ENCODE measurements at regions not wholly inside any gene's neighbourhood (a gene's known extent, or its start where the extent isn't known, plus 50 kb on each side); places are given as distances from the start of the nearest gene placed in this dataset.

- no peak for DNase-seq (ENCODE audit: low read depth in 2 of 2)
Measured at GRCh38 chr6:105664931-105665330, 262.0 kb upstream of the PREP start.

DNA sequence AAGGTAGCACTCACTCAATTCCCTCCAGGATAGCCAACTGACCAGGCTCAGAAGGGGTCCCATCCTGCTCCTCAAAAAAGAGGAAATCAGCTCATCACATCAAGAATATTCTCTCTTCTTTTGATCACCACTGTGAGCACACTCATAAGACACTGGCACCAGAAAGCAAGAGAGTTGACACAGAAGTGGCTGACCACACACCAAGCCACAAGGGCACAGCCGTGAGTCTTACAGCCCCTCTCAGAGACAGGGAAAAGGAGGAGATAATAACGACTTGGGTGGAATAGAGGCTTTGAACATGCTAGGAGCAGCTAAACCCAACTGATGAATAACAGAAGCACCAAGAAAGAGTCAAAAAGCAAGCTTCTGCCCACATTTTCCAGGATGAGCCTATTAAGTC, 249.1 kb upstream of the PREP start:
- no peak for DNase-seq (ENCODE audit: low read depth in 2 of 2)

GRCh38 chr6:105650347-105650746, 247.5 kb upstream of the PREP start:
- DNase-seq (ENCODE audit: low read depth in 2 of 2): no peak

DNA sequence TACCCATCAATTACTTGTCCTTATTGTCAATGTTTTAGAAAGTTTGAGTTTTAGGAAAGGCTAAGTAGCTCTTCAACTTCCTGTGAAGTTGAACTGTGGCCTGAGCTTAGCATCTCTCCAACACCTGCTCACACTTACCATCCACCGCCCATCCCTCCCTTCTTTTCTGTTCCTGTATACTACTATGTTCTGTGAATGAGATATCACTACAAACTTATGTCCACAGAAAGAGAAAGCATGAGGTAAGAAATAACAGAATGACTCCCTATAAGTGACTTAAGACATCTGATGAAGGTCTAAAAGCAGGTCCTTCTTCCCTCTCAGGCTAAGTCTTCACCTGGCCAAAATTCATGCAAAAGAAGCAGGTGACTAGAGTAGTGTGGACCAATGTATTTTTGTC, 246.3 kb upstream of the PREP start:
- no peak for DNase-seq (ENCODE audit: low read depth in 2 of 2)

DNA sequence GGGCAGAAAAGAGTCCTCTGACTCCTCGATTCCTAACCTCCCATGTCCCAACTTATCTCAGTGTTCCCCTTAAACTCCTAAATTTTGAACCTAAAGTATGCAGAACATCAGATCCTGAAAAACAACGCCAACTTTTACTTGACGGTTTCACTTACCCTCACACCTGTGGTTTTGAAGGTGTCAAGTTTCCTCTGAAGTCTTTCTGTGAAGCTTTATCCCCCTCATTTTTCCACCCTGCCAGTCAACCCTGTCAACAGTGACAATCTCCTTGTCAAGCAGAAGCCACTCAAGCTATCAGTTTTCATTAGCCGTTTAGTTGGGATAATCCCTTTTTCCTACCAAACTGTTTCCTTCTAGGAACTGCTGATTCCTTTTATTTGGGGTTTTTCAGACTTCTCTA, 245.4 kb upstream of the PREP start:
- no peak for DNase-seq (ENCODE audit: low read depth in 2 of 2)

DNA sequence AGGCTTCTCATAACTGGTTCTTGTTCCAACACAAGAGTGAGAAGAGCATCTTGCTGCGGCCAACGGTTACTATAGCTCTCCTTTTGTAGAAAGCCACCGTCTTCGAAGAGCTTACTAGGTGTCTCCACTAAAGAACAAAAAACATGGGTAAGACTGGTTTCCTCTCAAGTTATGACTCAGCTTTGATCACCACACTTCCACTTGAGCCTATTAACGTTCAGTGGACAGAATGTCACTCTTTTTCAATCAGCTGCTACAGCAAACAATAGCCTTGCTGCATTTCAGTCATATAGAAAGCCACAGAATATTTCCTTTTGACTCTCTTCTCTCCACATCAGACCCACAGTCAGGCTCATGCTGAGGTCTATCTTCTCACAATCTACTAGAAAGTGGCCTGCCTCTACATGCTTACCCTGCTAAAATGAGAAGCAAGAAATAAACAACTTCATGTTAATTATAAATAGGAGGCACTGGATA, 243.5 kb upstream of the PREP start:
- DNase-seq (ENCODE audit: low read depth in 2 of 2): peak in 1 of 2 donors; percentile 20

- DNase-seq (ENCODE audit: low read depth in 2 of 2): no peak
Measured at GRCh38 chr6:105645958-105646357, 243.1 kb upstream of the PREP start.

DNA sequence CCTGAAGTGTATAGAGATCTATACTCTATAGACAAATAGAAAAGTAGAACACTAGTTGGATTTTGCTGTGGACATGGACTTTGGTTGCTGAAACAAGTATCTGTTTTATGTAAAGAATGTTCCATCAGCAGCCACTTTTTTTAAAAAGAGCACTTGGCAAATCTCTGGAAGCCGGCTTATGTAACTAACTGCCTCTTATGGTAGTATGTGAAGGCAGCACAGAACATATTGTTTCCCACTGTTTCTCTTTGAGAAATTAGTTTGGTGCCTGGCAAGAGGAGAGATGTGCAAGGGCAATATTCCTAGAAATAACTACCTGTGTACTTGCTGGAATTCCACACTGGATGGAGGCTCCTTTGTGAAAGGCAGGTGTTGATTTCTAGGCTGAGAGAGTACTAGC, 242.3 kb upstream of the PREP start:
- DNase-seq (ENCODE audit: low read depth in 2 of 2): no peak

- DNase-seq (ENCODE audit: low read depth in 2 of 2): no peak
Measured at GRCh38 chr6:105644691-105645090, 241.8 kb upstream of the PREP start.

DNA sequence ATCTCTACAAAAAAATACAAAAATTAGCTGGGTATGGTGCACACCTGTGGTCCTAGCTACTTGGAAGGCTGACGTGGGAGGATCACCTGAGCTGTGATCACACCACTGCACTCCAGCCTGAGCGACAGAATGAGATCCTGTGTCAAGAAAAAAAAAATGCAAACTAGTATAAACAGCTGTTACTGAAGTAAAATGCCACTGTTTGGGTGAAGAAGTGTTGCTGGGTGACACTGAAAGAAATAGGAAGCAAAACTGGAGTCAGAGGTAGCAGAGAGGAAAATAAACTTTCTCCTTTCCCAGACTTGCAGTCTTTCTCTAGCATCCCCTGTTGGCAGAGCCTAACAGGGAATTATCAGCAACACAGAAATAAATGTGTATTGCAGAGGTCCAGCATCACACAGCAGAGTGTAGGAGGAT, 241.2 kb upstream of the PREP start:
- no peak for DNase-seq (ENCODE audit: low read depth in 2 of 2)

DNA sequence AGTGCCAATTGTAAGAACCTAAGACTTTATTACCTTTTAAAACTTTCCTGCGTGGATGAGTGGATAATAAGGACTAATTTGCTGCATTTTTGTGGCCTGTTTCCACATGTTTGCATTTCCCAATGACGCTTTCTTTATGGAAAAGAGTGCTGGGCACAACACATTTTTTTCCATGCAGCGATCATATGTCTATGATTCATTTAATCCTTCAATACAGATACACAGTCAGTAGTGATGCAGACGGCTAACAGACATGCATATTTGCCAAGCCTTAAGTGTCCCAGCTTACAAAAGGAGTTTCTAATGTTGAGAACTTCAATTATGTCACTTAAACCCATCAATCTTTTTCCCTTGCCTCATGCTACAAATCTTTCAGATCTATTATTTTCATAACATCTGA, 239.8 kb upstream of the PREP start:
- DNase-seq (ENCODE audit: low read depth in 2 of 2): no peak

GRCh38 chr6:105641504-105641903, 238.6 kb upstream of the PREP start:
- no peak for DNase-seq (ENCODE audit: low read depth in 2 of 2)

DNA sequence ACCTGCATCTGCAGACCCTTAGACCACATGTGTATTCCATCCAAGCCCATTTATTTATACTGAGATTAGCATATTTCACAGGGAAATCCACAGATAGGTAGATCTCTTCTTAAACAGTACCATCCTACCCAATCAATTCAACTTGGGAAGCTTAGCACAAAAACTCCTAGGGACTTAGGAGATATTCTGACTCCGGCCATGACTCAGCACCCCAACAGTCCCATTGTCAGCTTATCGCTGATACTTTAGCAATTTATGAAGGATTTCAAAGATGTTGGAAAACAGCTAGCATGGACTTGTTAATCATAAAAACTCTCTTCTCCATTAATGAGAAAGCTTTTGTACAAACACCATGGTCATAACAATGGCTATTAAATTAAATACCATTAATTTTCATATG, 236.2 kb upstream of the PREP start:
- DNase-seq (ENCODE audit: low read depth in 2 of 2): no peak

- no peak for DNase-seq (ENCODE audit: low read depth in 2 of 2)
Measured at GRCh38 chr6:105633814-105634213, 230.9 kb upstream of the PREP start.

- no peak for DNase-seq (ENCODE audit: low read depth in 2 of 2)
Measured at GRCh38 chr6:105628156-105628860, 225.4 kb upstream of the PREP start.

DNA sequence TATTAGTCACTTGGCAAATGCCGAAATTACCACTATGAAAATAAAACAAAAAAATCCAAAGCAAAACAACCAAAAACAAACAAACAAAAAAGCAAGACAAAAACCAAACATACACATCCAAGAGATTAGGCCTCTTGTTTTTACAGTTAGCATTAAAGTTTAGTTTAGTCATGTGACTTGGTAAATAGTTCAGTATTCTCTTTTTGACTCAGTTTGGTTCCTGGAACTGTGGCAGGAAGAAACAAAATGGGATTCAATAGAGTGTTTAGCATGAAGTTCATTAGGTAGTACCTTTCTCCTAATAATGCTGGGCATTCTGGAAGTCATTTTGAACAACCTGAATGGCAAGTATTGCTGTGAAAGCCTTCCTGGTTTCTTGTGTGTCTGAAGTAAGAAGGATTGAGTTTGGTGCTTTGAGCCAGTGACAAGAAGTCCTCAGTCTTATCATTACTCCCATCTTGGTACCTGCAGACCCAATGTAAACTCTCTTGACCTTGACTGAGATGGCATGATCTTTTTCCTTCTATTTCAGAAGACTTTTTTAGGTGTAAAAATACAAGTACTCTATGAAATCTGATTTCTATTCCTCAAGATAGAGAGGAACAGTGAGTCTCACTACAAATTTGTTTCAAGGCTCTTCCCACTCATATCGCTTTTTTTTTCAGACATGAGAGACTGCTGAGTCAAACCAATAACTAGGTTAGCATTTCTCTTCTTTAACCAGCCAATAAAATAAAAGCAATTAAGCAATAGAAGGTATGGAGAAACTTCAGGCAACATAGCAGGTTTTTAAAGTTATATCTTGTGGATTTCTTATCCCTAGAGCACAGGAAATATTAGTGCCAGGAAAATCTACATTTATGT, 223.6 kb upstream of the PREP start:
- no peak for DNase-seq (ENCODE audit: low read depth in 2 of 2)

- no peak for DNase-seq (ENCODE audit: low read depth in 2 of 2)
Measured at GRCh38 chr6:105624021-105624420, 221.1 kb upstream of the PREP start.

DNA sequence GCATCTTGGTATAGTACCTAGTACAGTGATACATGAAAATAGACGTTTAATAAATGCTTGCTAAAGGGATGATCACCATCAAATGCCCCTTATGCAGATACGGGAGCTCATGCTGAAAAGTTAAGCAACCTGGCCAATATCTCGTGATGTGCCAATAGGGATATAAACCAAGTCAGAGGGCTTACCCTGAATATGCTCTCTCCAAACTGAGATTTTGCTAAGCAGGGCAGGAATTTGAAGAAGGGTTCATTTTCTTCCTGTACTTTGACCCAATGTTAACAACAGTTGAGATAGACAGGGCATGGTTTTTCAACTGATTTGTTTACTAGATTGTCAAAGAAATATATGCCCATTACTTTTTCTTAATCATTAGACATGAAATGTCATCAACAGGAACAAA, 219.3 kb upstream of the PREP start:
- DNase-seq (ENCODE audit: low read depth in 2 of 2): no peak

DNA sequence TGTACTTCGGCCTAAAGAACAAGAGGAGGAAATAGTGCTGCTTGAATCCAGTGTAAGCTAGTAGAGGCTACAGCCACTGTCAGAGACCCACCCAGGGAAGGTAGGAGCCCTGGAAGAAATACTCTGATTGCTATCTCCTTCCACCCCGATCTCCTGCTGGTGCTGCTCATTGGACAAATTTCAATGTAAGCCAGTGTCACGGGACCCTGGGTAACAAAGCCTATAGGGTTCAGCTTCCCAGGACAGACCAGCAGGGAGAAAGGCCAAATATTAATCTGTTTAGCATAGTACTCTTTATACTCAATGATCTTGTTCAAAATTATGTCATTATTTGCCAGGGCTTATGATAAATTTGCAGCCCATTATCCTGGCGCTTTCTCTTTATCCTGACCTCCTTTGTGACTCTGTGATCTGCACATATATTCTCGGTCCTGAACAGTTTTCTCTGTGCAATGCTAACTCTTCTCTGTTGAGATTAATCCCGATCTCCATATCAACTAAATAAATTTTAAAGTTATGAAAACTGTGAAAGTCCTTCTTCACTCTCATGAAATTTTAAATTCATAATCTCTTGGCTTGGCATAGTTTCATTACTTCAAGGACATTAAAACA, 218.8 kb upstream of the PREP start:
- DNase-seq (ENCODE audit: low read depth in 2 of 2): no peak

GRCh38 chr6:105620878-105621277, 218.0 kb upstream of the PREP start:
- DNase-seq (ENCODE audit: low read depth in 2 of 2): no peak

DNA sequence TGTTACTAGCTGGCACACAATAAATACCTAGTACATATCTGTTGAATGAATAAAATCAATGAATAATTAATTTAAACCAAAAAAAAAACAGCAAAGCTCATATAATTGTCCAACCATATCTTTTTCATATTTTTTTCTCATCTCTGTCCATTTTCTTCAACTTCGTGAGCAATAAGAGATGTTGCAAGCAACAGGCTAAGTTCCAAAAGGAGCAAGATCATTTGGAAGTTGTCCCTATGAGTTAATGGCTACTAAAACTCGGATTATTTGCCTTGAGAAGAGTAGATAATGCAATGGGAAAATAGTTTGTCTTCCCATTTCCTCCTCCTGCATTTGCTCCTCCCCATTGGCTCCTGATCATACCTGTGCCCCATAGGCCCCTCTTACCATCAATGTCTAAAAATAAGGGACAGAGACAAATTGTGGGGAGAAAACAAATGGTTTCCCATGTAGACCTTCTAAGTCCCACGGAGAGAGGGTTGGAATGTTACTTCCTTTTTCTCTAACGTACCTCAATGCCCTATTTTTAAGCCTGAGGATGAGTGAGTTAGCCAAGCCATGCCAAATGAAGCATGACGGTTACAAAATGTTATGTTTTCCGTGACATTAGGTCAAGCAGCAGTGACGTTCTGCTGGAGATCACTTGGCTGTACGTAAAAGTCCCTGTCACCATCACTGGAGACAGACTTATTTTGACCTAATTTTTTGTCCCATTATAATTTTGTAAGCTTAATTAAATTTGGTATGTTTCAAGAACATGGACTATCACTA, 217.3 kb upstream of the PREP start:
- DNase-seq (ENCODE audit: low read depth in 2 of 2): no peak

DNA sequence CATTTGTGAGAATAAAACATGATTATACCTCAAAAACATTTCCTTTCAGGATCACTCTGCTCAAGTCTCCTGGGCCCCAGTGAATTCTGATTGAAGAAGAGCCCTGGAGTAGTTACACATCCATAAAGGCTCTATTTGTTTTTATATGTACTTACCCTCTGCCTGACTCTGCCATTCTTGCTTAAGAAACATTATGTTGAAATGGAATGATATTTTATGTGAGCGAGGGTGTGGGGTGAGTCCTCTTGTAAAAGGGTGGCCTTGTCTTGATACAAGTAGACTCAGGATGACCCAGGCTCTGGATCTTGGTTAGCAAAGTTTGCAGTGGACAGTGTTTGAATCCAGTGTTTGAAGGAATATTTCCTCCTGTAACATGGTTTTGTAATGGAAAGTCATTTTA, 215.4 kb upstream of the PREP start:
- no peak for DNase-seq (ENCODE audit: low read depth in 2 of 2)

Data from stimulated activated CD4-positive, alpha-beta T cell treated with anti-CD3 and anti-CD28 coated beads, Interleukin-15, amount 100 ng/mL, for 48 hours (primary cell).